GM18873 (cell line): ENCODE measurements at regions not wholly inside any gene's neighbourhood (a gene's known extent, or its start where the extent isn't known, plus 50 kb on each side); places are given as distances from the start of the nearest gene placed in this dataset.

Experiments used
- ATAC-seq: cut with Tn5 transposase; IDR thresholded peaks from one replicate; pipeline ENCODE4 v1.9.1; 2021; ENCODE audit warnings: mild to moderate bottlenecking, moderate library complexity, moderate number of reproducible peaks; ENCODE audit not compliant: unreplicated experiment, low FRiP score

- no peak for ATAC-seq
These were observed 212.1 kb upstream of the RTL1 start for GRCh38 chr14:101115652-101116051.

GRCh38 chr14:101116065-101116464, 212.5 kb upstream of the RTL1 start:
- ATAC-seq = no peak

GRCh38 chr14:101116486-101117130, 213.1 kb upstream of the RTL1 start:
- ATAC-seq = no peak

- no peak for ATAC-seq
These were observed 214.0 kb upstream of the RTL1 start for GRCh38 chr14:101117543-101117942.

DNA sequence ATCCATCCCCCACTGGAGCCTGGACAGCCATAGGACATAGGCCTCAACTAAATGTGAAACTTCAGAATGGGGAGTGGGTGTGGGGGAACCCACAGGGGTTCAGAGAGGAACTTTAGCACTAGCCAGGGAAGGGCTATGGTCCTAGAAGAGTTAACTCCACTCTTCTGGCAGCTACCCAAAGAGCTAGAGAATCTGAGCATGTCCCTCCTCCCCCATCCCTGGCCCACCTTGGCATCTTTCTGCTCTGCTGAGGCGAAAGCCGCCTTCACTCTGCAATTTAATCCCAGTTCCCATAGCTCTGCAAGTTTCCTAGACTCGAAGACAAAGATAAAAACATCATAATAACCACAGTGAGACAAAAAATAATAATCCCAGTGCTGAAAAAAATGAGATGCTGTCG, 214.7 kb upstream of the RTL1 start:
- no peak for ATAC-seq

DNA sequence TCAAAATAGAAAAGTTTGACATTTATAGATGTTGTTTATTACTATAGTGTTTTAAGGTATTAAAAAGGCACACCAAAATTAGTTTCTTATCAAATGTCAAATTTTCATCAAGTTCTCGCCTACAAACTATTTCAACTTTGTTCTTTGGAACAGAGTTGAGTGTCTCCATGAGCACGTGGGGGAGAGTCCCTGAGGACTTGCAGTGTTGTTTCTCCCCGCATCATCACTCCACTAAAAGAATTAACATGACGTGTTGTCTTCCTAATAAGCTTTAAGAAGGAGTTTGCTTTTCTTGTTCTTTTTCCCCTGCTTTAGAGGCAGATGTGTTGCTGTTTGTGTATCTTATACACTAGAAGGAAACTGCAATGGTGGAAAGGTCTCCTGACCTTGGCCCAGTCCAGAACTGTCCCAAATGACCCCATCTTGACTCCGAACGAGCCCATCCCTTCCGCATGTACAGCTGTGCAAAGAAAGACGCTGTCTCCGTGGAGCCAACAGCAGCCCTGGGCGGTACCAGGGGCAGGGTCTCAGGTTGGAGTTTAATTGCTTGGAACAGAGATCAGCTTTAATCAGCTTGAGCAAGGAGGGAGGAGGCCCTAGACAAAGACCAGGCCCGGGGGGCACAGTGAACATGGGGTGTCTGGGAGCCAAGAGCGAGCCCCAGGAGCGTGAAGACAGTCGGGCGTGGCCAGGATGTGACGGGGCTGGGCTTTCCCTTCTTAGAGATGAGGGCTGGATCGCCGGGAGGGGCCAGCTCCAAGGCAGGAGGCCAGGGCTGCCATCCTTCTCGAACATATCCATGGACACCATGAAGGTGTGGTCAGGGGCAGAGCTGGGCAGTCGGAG, 215.4 kb upstream of the RTL1 start:
- ATAC-seq = no peak

DNA sequence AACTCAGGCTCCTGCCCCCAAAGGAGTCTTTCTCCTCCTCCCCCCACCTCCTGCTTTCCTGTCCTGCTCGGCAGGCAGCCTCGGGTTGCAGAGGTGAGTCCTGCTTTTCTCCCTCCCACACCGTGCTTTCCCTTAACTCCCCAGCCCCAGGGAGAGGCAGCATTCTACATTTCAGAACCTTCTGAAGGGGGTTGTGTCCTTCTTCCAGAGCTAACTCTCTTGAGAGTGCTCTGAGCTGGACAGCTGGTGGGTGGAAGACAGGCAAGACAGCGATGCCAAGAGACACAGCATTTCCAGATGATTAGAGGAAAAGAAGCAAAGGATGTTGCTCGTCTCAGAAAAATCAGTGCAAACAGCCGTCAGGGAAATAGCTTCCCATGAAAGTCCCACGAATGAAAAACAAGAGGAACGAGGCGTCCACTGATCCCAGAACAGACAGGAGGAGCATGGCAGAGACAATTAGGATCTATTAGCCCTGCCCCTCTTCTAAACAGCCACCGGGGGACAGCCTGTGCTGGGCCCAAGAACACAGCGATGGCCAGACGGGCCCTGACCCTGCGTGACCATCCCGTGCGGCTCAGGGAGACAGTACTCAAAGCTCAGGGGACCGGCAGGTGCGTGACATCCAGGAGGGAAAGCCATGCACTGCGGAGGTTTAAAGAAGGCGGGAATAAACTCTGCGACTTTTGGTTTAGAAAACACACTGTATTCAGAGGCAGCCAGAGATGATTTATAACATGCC, 216.5 kb upstream of the RTL1 start:
- no peak for ATAC-seq

DNA sequence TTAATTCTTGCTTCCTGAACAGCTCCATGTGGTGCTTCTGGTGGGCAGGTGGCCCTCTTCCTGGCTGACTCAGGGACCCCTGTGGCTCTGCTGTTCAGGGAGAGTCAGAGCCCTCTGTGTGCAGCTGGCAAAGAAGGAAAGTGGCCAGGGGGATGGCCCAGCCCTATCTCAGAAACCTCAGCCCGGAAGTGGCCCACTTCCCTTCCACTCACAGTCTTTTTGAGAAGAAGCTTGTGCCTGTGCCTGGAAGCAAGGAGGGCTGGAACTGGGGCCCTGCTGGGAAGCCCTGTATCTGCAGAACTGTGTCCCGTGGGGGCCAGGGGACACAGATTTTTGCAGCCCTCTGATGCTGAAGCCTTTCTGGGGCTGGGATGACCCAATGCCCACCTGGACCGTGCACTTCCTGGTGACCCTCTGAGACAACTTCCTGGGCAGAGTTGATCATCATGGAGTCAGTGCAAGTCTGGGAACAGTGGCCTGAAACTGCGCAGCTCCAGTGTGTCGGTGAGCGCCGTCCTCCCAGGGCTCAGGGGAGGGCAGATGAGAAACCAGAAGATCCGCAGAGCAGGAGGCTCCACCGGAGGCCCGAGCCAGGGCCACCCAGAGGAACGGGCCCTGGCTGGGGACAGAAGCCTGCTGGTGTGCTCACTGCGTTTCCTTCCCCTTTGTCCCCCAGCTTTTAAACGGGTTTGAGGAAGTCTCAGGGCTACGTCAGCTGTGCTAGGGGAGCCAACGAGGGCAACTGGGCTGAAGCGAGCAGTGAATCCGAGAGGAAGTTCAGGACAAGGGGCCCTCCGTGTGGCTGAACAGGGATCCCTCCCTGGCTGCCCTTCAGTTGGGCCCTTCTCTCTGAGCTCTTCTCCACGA, 217.4 kb upstream of the RTL1 start:
- no peak for ATAC-seq

GRCh38 chr14:101121508-101122139, 218.1 kb upstream of the RTL1 start:
- no peak for ATAC-seq

- ATAC-seq = no peak
These were observed 219.0 kb upstream of the RTL1 start for GRCh38 chr14:101122237-101123141.

DNA sequence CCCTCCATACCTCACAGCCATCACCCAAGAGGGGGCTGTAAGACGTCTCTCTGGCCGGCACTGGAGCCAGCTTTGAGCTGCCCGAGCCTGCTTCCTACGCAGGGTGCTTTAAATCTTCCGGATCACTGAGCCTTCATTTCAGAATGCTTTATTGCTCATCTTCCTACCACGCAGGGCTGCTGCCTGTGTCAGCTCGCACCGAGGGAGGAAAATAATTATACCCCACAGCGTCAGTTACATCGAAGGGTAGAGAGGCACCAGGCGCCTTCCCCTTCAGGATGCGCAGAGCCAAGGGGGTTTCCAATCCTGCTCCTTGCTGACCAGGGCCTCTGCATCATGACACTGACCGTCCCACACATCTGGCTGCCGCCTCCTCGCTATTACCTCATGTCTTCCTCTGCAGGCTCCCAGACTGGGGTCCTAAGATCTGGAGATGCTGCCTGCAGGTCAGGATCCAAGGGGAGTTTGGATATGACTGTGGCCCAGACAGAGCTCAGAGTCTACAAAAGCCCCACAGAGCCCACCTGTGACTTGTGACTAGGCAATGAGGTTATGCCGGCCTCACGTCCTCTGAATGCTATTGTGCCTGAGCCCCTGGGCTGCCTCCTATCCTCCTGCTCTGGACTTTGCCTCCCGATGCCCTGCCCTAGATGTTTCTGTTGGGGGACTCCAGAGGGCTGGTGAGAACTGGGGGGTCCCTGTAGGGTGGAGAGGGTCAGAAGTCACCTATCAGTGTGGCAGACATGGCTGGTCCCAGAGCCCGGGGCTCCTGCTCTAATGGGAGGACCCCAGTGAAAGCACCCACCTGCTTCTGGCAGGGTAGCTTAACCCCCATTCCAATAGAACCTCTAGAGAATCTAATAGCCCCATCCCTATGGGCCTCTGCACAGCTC, 220.3 kb upstream of the RTL1 start:
- ATAC-seq = no peak

DNA sequence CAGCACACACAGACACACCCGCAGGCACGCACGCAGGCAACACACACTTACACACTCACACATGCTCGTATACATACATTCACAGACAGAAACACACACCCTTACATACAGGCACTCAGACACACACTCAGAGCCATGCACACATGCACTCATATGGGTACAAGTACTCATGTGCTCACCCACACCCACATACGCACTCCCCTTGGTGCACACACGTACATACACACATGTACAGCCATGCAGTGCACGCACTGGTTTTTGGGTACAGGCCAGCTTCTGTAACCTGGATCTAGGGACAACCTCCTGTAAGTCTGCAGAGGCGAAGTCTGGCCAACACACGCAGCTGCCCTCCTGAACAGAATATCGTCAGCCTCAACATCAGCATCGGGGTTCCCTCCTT, 221.3 kb upstream of the RTL1 start:
- no peak for ATAC-seq

DNA sequence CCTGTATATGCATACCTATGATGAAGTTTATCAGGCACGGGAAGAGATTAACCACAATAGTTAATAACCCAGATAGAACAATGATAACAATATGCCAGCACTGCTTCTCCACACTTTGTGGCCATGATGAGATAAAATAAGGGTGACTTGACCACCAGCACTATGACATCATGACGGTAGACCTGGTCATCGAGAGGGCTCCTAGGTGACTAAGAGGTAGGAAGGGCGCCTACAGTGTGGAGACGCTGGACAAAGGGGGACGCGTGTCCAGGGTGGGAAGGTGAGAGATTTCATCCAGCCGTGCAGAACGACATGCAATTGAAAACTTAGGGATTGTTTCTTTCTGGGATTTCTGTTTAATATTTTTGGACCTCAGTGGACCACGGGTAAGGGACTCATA, 221.8 kb upstream of the RTL1 start:
- no peak for ATAC-seq

- ATAC-seq = no peak
These were observed 222.5 kb upstream of the RTL1 start for GRCh38 chr14:101125719-101126651.

DNA sequence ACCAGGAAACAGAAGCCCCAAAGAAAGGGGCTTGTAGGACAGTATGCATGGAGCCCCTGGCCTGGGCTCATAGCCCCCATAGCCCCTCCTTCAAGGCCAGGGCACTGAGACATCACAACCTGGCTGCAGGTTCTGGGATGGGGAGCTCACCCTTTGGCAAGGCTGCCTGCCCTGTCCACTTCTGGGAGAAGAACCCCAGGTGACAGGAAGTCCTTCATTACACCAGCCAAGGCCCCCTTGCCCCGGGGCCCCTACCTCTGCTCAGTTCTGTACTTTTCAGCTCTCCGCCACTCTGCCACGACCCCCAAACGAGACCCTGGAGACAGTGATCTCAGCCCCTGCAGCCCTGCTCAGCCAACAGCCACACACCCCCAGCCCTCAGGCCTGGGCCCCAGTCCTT, 223.2 kb upstream of the RTL1 start:
- no peak for ATAC-seq

DNA sequence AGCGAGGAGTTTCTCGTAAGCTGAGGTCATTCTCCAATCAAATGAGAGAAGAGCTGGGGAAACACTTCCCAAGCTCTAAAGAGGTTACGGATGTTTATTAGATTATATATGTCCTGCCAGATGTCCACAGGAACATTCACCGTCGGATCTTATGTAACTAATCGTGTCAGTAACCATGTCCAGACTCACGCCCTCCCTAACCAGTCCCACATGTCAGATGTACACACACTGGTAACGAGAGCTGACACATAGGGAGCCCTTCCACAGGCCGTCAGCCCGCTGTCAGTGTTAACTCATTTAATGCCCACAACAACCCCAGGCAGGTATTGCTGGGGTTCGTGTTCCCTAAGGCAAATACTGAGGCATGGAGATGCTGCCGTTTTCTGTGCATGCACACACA, 223.7 kb upstream of the RTL1 start:
- no peak for ATAC-seq
